Activated naive CD4-positive, alpha-beta T cell (primary cell): ENCODE measurements at regions not wholly inside any gene's neighbourhood (a gene's known extent, or its start where the extent isn't known, plus 50 kb on each side); places are given as distances from the start of the nearest gene placed in this dataset.

Experiments used
- DNase-seq, 4 experiments: peaks; one replicate each; lab custom pipeline; 2025; lab: John Stamatoyannopoulos, UW

- no peak for DNase-seq
Observed at GRCh38 chr4:124177647-124178425, 534.7 kb downstream of the ANKRD50 start.

GRCh38 chr4:124178449-124179021 lies 534.0 kb downstream of the ANKRD50 start:
- DNase-seq = no peak

- DNase-seq = no peak
Observed at GRCh38 chr4:124179506-124180186, 532.9 kb downstream of the ANKRD50 start.

GRCh38 chr4:124181039-124181438 lies 531.5 kb downstream of the ANKRD50 start:
- DNase-seq = no peak

- no peak for DNase-seq
Observed at GRCh38 chr4:124183231-124183630, 529.3 kb downstream of the ANKRD50 start.

GRCh38 chr4:124183926-124184325 lies 528.6 kb downstream of the ANKRD50 start:
- no peak for DNase-seq

- DNase-seq = no peak
Observed at GRCh38 chr4:124184792-124185191, 527.7 kb downstream of the ANKRD50 start.

GRCh38 chr4:124188595-124188994 lies 523.9 kb downstream of the ANKRD50 start:
- no peak for DNase-seq

- DNase-seq = no peak
Observed at GRCh38 chr4:124189545-124189944, 523.0 kb downstream of the ANKRD50 start.

- DNase-seq = no peak
Observed at GRCh38 chr4:124191329-124191728, 521.2 kb downstream of the ANKRD50 start.

- DNase-seq = no peak
Observed at GRCh38 chr4:124192544-124192943, 520.0 kb downstream of the ANKRD50 start.

GRCh38 chr4:124199185-124199584 lies 513.3 kb downstream of the ANKRD50 start:
- no peak for DNase-seq

GRCh38 chr4:124199755-124200154 lies 512.8 kb downstream of the ANKRD50 start:
- DNase-seq = no peak

GRCh38 chr4:124201636-124202035 lies 510.9 kb downstream of the ANKRD50 start:
- DNase-seq = no peak

GRCh38 chr4:124202099-124202498 lies 510.4 kb downstream of the ANKRD50 start:
- no peak for DNase-seq

- DNase-seq = no peak
Observed at GRCh38 chr4:124203613-124204238, 508.8 kb downstream of the ANKRD50 start.

- DNase-seq = no peak
Observed at GRCh38 chr4:124206779-124207605, 505.5 kb downstream of the ANKRD50 start.

GRCh38 chr4:124209211-124209610 lies 503.3 kb downstream of the ANKRD50 start:
- DNase-seq = no peak

- no peak for DNase-seq
Observed at GRCh38 chr4:124209626-124210025, 502.9 kb downstream of the ANKRD50 start.

GRCh38 chr4:124210746-124211145 lies 501.8 kb downstream of the ANKRD50 start:
- DNase-seq = no peak

GRCh38 chr4:124212815-124213630 lies 499.5 kb downstream of the ANKRD50 start:
- DNase-seq = no peak
